NCI-H146 treated with DMSO at 0.1 percent for 48 hours (cell line): ENCODE measurements at regions not wholly inside any gene's neighbourhood (a gene's known extent, or its start where the extent isn't known, plus 50 kb on each side); places are given as distances from the start of the nearest gene placed in this dataset.

Experiments
- DNase-seq: peaks from one replicate; lab custom pipeline; 2025; ENCODE audit not compliant: unreplicated experiment; lab: John Stamatoyannopoulos, UW

GRCh38 chr5:20680718-20681302 lies 692.8 kb upstream of the CDH18 start:
- no peak for DNase-seq

- DNase-seq: no peak
These were observed 690.9 kb upstream of the CDH18 start for GRCh38 chr5:20678814-20679298.

GRCh38 chr5:20678386-20678785 lies 690.4 kb upstream of the CDH18 start:
- DNase-seq: no peak

- DNase-seq: no peak
These were observed 672.6 kb upstream of the CDH18 start for GRCh38 chr5:20660588-20660987.

GRCh38 chr5:20656262-20656661 lies 668.3 kb upstream of the CDH18 start:
- DNase-seq: no peak

- no peak for DNase-seq
These were observed 667.2 kb upstream of the CDH18 start for GRCh38 chr5:20655211-20655610.

GRCh38 chr5:20654746-20655145 lies 666.7 kb upstream of the CDH18 start:
- no peak for DNase-seq

- no peak for DNase-seq
These were observed 666.0 kb upstream of the CDH18 start for GRCh38 chr5:20654033-20654432.

- no peak for DNase-seq
These were observed 662.0 kb upstream of the CDH18 start for GRCh38 chr5:20649966-20650365.

- no peak for DNase-seq
These were observed 661.0 kb upstream of the CDH18 start for GRCh38 chr5:20648981-20649380.

- no peak for DNase-seq
These were observed 648.7 kb upstream of the CDH18 start for GRCh38 chr5:20636686-20637085.

GRCh38 chr5:20619591-20619990 lies 631.6 kb upstream of the CDH18 start:
- no peak for DNase-seq

GRCh38 chr5:20618340-20618739 lies 630.3 kb upstream of the CDH18 start:
- no peak for DNase-seq

- no peak for DNase-seq
These were observed 629.8 kb upstream of the CDH18 start for GRCh38 chr5:20617841-20618240.

GRCh38 chr5:20615888-20616563 lies 628.0 kb upstream of the CDH18 start:
- no peak for DNase-seq

- no peak for DNase-seq
These were observed 623.6 kb upstream of the CDH18 start for GRCh38 chr5:20611620-20612019.

- no peak for DNase-seq
These were observed 622.7 kb upstream of the CDH18 start for GRCh38 chr5:20610681-20611080.

- no peak for DNase-seq
These were observed 621.1 kb upstream of the CDH18 start for GRCh38 chr5:20609126-20609525.

- no peak for DNase-seq
These were observed 620.6 kb upstream of the CDH18 start for GRCh38 chr5:20608567-20608966.

- DNase-seq: no peak
These were observed 617.9 kb upstream of the CDH18 start for GRCh38 chr5:20605732-20606525.

GRCh38 chr5:20604992-20605391 lies 617.0 kb upstream of the CDH18 start:
- no peak for DNase-seq

- no peak for DNase-seq
These were observed 613.7 kb upstream of the CDH18 start for GRCh38 chr5:20601678-20602100.
